ENCODE measurements at regions not wholly inside any gene's neighbourhood (a gene's known extent, or its start where the extent isn't known, plus 50 kb on each side); places are given as distances from the start of the nearest gene placed in this dataset.

GRCh38 chr3:174397848-174398247, 461.3 kb upstream of the NAALADL2 start:
- H3K9me3 ChIP-seq: no peaks in the 10 kb centered on the region
- H3K9ac ChIP-seq: no peak overlapping the region
- no peak overlapping the region for H3K4me2 ChIP-seq
- no peaks in the 10 kb centered on the region for H4K20me1 ChIP-seq
- H3K4me1 ChIP-seq: no peaks in the 10 kb centered on the region
- H3K27ac ChIP-seq: no peak overlapping the region
- no peaks in the 10 kb centered on the region for H3K36me3 ChIP-seq
- no peaks in the 10 kb centered on the region for H3K27me3 ChIP-seq
- no peak overlapping the region for H3K4me3 ChIP-seq
- no peak for TF ChIP-seq Cebpa-rat (IDR thresholded peaks at IDR 0.05)

GRCh38 chr3:174398761-174399160, 460.4 kb upstream of the NAALADL2 start:
- Histone ChIP-seq H3K9ac (no peak overlapping the region), H3K9me3 (no peaks in the 10 kb centered on the region), H3K36me3 (no peaks in the 10 kb centered on the region), H3K4me2 (no peak overlapping the region), H3K4me3 (no peak overlapping the region), H3K4me1 (no peaks in the 10 kb centered on the region), H3K27ac (no peak overlapping the region), H3K27me3 (no peaks in the 10 kb centered on the region), H4K20me1 (no peaks in the 10 kb centered on the region)
- TF ChIP-seq Cebpa-rat (IDR thresholded peaks at IDR 0.05): no peak

- H3K27me3 ChIP-seq: no peaks in the 10 kb centered on the region
Observed at GRCh38 chr3:174403831-174404230, 455.3 kb upstream of the NAALADL2 start.

GRCh38 chr3:174408310-174408709, 450.8 kb upstream of the NAALADL2 start:
- no peaks in the 10 kb centered on the region for H3K27me3 ChIP-seq
- H4K20me1 ChIP-seq: no peaks in the 10 kb centered on the region
- no peak overlapping the region for H3K9ac ChIP-seq
- no peaks in the 10 kb centered on the region for H3K9me3 ChIP-seq
- H3K4me2 ChIP-seq: no peak overlapping the region
- H3K4me3 ChIP-seq: no peak overlapping the region
- no peak for TF ChIP-seq Cebpa-rat (IDR thresholded peaks at IDR 0.05)
- H3K4me1 ChIP-seq: no peaks in the 10 kb centered on the region
- H3K36me3 ChIP-seq: no peaks in the 10 kb centered on the region
- H3K27ac ChIP-seq: no peak overlapping the region

More at GRCh38 chr3:174403831-174404230, 455.3 kb upstream of the NAALADL2 start:
- TF ChIP-seq Cebpa-rat (IDR thresholded peaks at IDR 0.05): no peak
- Histone ChIP-seq H3K4me3 (no peak overlapping the region), H3K9me3 (no peaks in the 10 kb centered on the region), H3K4me1 (no peaks in the 10 kb centered on the region), H4K20me1 (no peaks in the 10 kb centered on the region), H3K36me3 (no peaks in the 10 kb centered on the region), H3K9ac (no peak overlapping the region), H3K27ac (no peak overlapping the region), H3K4me2 (no peak overlapping the region)

GRCh38 chr3:174409086-174409743, 449.9 kb upstream of the NAALADL2 start:
- no peaks in the 10 kb centered on the region for H4K20me1 ChIP-seq
- H3K36me3 ChIP-seq: no peaks in the 10 kb centered on the region
- no peak overlapping the region for H3K27ac ChIP-seq
- no peak overlapping the region for H3K9ac ChIP-seq
- no peak overlapping the region for H3K4me2 ChIP-seq
- H3K9me3 ChIP-seq: no peaks in the 10 kb centered on the region
- no peaks in the 10 kb centered on the region for H3K4me1 ChIP-seq
- no peak overlapping the region for H3K4me3 ChIP-seq
- no peaks in the 10 kb centered on the region for H3K27me3 ChIP-seq
- no peak for TF ChIP-seq Cebpa-rat (IDR thresholded peaks at IDR 0.05)

GRCh38 chr3:174413062-174413912, 445.8 kb upstream of the NAALADL2 start:
- Histone ChIP-seq H3K4me2 (no peak overlapping the region), H3K9ac (no peak overlapping the region), H3K9me3 (no peaks in the 10 kb centered on the region), H4K20me1 (no peaks in the 10 kb centered on the region), H3K27me3 (no peaks in the 10 kb centered on the region), H3K4me1 (no peaks in the 10 kb centered on the region), H3K36me3 (no peaks in the 10 kb centered on the region), H3K4me3 (no peak overlapping the region), H3K27ac (no peak overlapping the region)
- no peak for TF ChIP-seq Cebpa-rat (IDR thresholded peaks at IDR 0.05)

- Histone ChIP-seq H4K20me1 (no peaks in the 10 kb centered on the region), H3K27ac (no peak overlapping the region), H3K9ac (no peak overlapping the region), H3K27me3 (no peaks in the 10 kb centered on the region), H3K4me3 (no peak overlapping the region), H3K4me1 (no peaks in the 10 kb centered on the region), H3K36me3 (no peaks in the 10 kb centered on the region), H3K4me2 (no peak overlapping the region), H3K9me3 (no peaks in the 10 kb centered on the region)
- no peak for TF ChIP-seq Cebpa-rat (IDR thresholded peaks at IDR 0.05)
Observed at GRCh38 chr3:174414902-174415301, 444.2 kb upstream of the NAALADL2 start.

GRCh38 chr3:174417573-174417972, 441.6 kb upstream of the NAALADL2 start:
- Histone ChIP-seq H3K9ac (no peak overlapping the region), H3K4me1 (no peaks in the 10 kb centered on the region), H3K27ac (no peak overlapping the region), H4K20me1 (no peaks in the 10 kb centered on the region), H3K27me3 (no peaks in the 10 kb centered on the region), H3K4me2 (no peak overlapping the region), H3K4me3 (no peak overlapping the region), H3K9me3 (no peaks in the 10 kb centered on the region), H3K36me3 (no peaks in the 10 kb centered on the region)
- no peak for TF ChIP-seq Cebpa-rat (IDR thresholded peaks at IDR 0.05)

GRCh38 chr3:174419216-174419615, 439.9 kb upstream of the NAALADL2 start:
- H3K4me1 ChIP-seq: no peaks in the 10 kb centered on the region
- H3K36me3 ChIP-seq: no peaks in the 10 kb centered on the region
- no peak overlapping the region for H3K9ac ChIP-seq
- H3K27me3 ChIP-seq: no peaks in the 10 kb centered on the region
- H3K4me2 ChIP-seq: no peak overlapping the region
- no peak overlapping the region for H3K27ac ChIP-seq
- TF ChIP-seq Cebpa-rat (IDR thresholded peaks at IDR 0.05): no peak
- H3K9me3 ChIP-seq: no peaks in the 10 kb centered on the region
- H4K20me1 ChIP-seq: no peaks in the 10 kb centered on the region
- H3K4me3 ChIP-seq: no peak overlapping the region

- no peaks in the 10 kb centered on the region for H3K9me3 ChIP-seq
- H3K9ac ChIP-seq: no peak overlapping the region
- H3K4me1 ChIP-seq: no peaks in the 10 kb centered on the region
- no peaks in the 10 kb centered on the region for H3K27me3 ChIP-seq
- no peak overlapping the region for H3K27ac ChIP-seq
- H4K20me1 ChIP-seq: no peaks in the 10 kb centered on the region
- H3K4me3 ChIP-seq: no peak overlapping the region
- no peak overlapping the region for H3K4me2 ChIP-seq
- TF ChIP-seq Cebpa-rat (IDR thresholded peaks at IDR 0.05): no peak
- H3K36me3 ChIP-seq: no peaks in the 10 kb centered on the region
Observed at GRCh38 chr3:174423936-174424335, 435.2 kb upstream of the NAALADL2 start.

All from BLaER1 (cell line).